ENCODE measurements at regions not wholly inside any gene's neighbourhood (a gene's known extent, or its start where the extent isn't known, plus 50 kb on each side); places are given as distances from the start of the nearest gene placed in this dataset.

- TF ChIP-seq EZH2 (IDR thresholded peaks at IDR 0.05), result no peak
- TF ChIP-seq POLR2AphosphoS5 (IDR thresholded peaks at IDR 0.05; ENCODE audit: borderline replicate concordance, low read depth, low read length), result no peak
- no peak for TF ChIP-seq FOXP2 (optimal IDR thresholded peaks at IDR 0.05; ENCODE audit: control extremely low read depth, extremely low read length, insufficient read depth)
These were observed 502.3 kb downstream of the KCTD12 start for GRCh38 chr13:76383676-76384461.
